ENCODE measurements at regions not wholly inside any gene's neighbourhood (a gene's known extent, or its start where the extent isn't known, plus 50 kb on each side); places are given as distances from the start of the nearest gene placed in this dataset.

- H3K4me3 ChIP-seq (replicated peaks; ENCODE audit: low read depth, low read length), result no peak overlapping the region
- no peak for TF ChIP-seq CTCF (IDR thresholded peaks at IDR 0.05; ENCODE audit: low read depth, low read length, missing control alignments)
- no peak for DNase-seq (ENCODE audit: extremely low read depth, low read depth)
Observed at GRCh38 chr2:15845294-15845693, 95.1 kb upstream of the MYCN start.

- DNase-seq (ENCODE audit: extremely low read depth, low read depth), result no peak
- H3K4me3 ChIP-seq (replicated peaks; ENCODE audit: low read depth, low read length), result no peak overlapping the region
- no peak for TF ChIP-seq CTCF (IDR thresholded peaks at IDR 0.05; ENCODE audit: low read depth, low read length, missing control alignments)
Observed at GRCh38 chr2:15845737-15846405, 94.5 kb upstream of the MYCN start.

GRCh38 chr2:15846626-15847025 is 93.7 kb upstream of the MYCN start:
- DNase-seq (ENCODE audit: extremely low read depth, low read depth), result no peak
- TF ChIP-seq CTCF (IDR thresholded peaks at IDR 0.05; ENCODE audit: low read depth, low read length, missing control alignments), result no peak
- no peak overlapping the region for H3K4me3 ChIP-seq (replicated peaks; ENCODE audit: low read depth, low read length)

- no peak for DNase-seq (ENCODE audit: extremely low read depth, low read depth)
- no peak for TF ChIP-seq CTCF (IDR thresholded peaks at IDR 0.05; ENCODE audit: low read depth, low read length, missing control alignments)
- H3K4me3 ChIP-seq (replicated peaks; ENCODE audit: low read depth, low read length), result no peak overlapping the region
Observed at GRCh38 chr2:15850534-15850933, 89.8 kb upstream of the MYCN start.

- no peak for TF ChIP-seq CTCF (IDR thresholded peaks at IDR 0.05; ENCODE audit: low read depth, low read length, missing control alignments)
- no peak overlapping the region for H3K4me3 ChIP-seq (replicated peaks; ENCODE audit: low read depth, low read length)
- no peak for DNase-seq (ENCODE audit: extremely low read depth, low read depth)
Observed at GRCh38 chr2:15851076-15851693, 89.2 kb upstream of the MYCN start.

GRCh38 chr2:15852811-15853210 is 87.5 kb upstream of the MYCN start:
- TF ChIP-seq CTCF (IDR thresholded peaks at IDR 0.05; ENCODE audit: low read depth, low read length, missing control alignments), result no peak
- H3K4me3 ChIP-seq (replicated peaks; ENCODE audit: low read depth, low read length), result no peak overlapping the region
- DNase-seq (ENCODE audit: extremely low read depth, low read depth), result no peak

Data from HFF-Myc (cell line).